ENCODE measurements at regions not wholly inside any gene's neighbourhood (a gene's known extent, or its start where the extent isn't known, plus 50 kb on each side); places are given as distances from the start of the nearest gene placed in this dataset.
A peak's percentile ranks its signal among the peaks of the same experiment; 100 is the strongest.

DNA sequence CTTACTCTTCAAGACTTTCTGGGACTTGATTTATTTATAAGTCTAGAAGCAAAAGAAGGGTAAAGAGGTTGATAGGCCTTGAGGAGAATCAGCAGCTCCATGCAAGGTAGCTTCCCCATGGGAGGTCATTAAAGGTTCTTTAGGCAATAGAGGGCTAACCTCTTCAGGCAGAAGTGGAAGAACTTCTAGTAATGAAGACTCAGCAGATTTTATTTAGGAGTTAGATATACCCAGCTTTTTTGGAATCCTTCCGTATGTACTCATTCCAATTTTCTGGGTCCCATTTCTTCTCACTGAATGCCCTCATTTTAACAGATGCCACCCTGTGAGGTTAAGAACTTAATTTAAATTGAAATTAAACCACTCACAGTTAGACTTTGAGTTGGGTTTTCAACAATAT lies 565.6 kb downstream of the LRFN5 start:
- dilution Hi-C loops (cut with HindIII; ENCODE audit: low sequenced_read_pairs, unreplicated experiment) (no loop called here), in situ Hi-C loops (cut with MboI; ENCODE audit: low sequenced_read_pairs) (no loop called here), intact Hi-C loops (cut with micrococcal nuclease) (no loop called here)
- Histone ChIP-seq H3K36me3 (ENCODE audit: control insufficient read depth, insufficient read depth, low read length) (no peaks in the 10 kb centered on the region), H3K9me3 (ENCODE audit: control insufficient read depth, insufficient read depth, low read length) (no peaks in the 10 kb centered on the region), H3K23ac (ENCODE audit: low read depth, low read length) (no peak overlapping the region), H4K91ac (ENCODE audit: insufficient read depth, low read depth, low read length) (no peak overlapping the region), H3K4me2 (ENCODE audit: low read depth, low read length) (no peak overlapping the region), H2AFZ (replicated peaks; ENCODE audit: low read length, poor library complexity) (no peak overlapping the region), H3K4ac (ENCODE audit: low read depth, low read length) (no peak overlapping the region), H2BK5ac (ENCODE audit: low read depth, low read length, poor library complexity, severe bottlenecking) (no peak overlapping the region), H3K18ac (ENCODE audit: low read depth, low read length) (no peak overlapping the region), H3K9me1 (ENCODE audit: insufficient read depth, low read length) (no peaks in the 10 kb centered on the region), H3K4me3 (ENCODE audit: insufficient read depth, low read depth, low read length) (no peak overlapping the region), H3K9ac (ENCODE audit: low read depth, low read length) (no peak overlapping the region), H2AK9ac (replicated peaks; ENCODE audit: low read depth, low read length, poor library complexity) (no peak overlapping the region), H2BK120ac (ENCODE audit: low read depth, low read length) (no peak overlapping the region), H4K5ac (ENCODE audit: low read depth, low read length) (no peak overlapping the region), H4K8ac (ENCODE audit: low read depth in 2 of 2, low read length in 2 of 2) (no peak overlapping the region), H3K79me1 (ENCODE audit: low read depth in 1 of 2, low read length in 2 of 2) (no peaks in the 10 kb centered on the region), H3K14ac (replicated peaks; ENCODE audit: low read depth, low read length) (no peak overlapping the region), H2BK15ac (ENCODE audit: low read depth, low read length) (no peak overlapping the region), H3K56ac (ENCODE audit: extremely low read depth, insufficient read depth, low read length) (no peak overlapping the region), H2AK5ac (ENCODE audit: low read depth, low read length) (no peak overlapping the region), H3K27ac (ENCODE audit: insufficient read depth, low read length) (no peak overlapping the region), H4K20me1 (ENCODE audit: insufficient read depth, low read length) (no peaks in the 10 kb centered on the region), H3K4me1 (ENCODE audit: control insufficient read depth, insufficient read depth, low read length) (no peaks in the 10 kb centered on the region), H2BK20ac (ENCODE audit: low read depth, low read length) (no peak overlapping the region), H3K27me3 (ENCODE audit: control insufficient read depth, insufficient read depth, low read length) (no peaks in the 10 kb centered on the region)
- ChIA-PET POLR2A (ENCODE audit: unreplicated experiment) (no interaction called here), CTCF (no interaction called here)
- no peak for ATAC-seq (ENCODE audit: low read depth)
- no CpG with 5 or more reads among the region's 1 CpG for WGBS, 2 experiments (ENCODE audit: extremely low coverage in 2 of 2, insufficient read length in 1 of 2)
- BruUV-seq (replicated peaks) = no TSS peak
- no peak for DNase-seq
- TF ChIP-seq, protein P1, sequence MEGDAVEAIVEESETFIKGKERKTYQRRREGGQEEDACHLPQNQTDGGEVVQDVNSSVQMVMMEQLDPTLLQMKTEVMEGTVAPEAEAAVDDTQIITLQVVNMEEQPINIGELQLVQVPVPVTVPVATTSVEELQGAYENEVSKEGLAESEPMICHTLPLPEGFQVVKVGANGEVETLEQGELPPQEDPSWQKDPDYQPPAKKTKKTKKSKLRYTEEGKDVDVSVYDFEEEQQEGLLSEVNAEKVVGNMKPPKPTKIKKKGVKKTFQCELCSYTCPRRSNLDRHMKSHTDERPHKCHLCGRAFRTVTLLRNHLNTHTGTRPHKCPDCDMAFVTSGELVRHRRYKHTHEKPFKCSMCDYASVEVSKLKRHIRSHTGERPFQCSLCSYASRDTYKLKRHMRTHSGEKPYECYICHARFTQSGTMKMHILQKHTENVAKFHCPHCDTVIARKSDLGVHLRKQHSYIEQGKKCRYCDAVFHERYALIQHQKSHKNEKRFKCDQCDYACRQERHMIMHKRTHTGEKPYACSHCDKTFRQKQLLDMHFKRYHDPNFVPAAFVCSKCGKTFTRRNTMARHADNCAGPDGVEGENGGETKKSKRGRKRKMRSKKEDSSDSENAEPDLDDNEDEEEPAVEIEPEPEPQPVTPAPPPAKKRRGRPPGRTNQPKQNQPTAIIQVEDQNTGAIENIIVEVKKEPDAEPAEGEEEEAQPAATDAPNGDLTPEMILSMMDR (conservative IDR thresholded peaks at IDR 0.05; ENCODE audit: low read depth, low read length) = no peak
- TF ChIP-seq POLR2A (IDR thresholded peaks at IDR 0.05; ENCODE audit: low read depth, low read length) = no peak
- TF ChIP-seq MAFK (IDR thresholded peaks at IDR 0.05; ENCODE audit: low read depth, low read length) = 0 out of 2 replicates have a peak, but pooled peaks have one; percentile 18
- no peak for TF ChIP-seq USF2 (IDR thresholded peaks at IDR 0.05; ENCODE audit: low read depth, low read length)
